H9 (cell line): ENCODE measurements at regions not wholly inside any gene's neighbourhood (a gene's known extent, or its start where the extent isn't known, plus 50 kb on each side); places are given as distances from the start of the nearest gene placed in this dataset.

Experiments used
- DNase-seq: peaks from one replicate; pipeline ENCODE4 v3.0.0-alpha.2; 2017
- H2AFZ ChIP-seq: one replicate; pipeline ENCODE4 v1.6.1; 2013; ENCODE audit warnings: mild to moderate bottlenecking, low read length, control low read depth, moderate library complexity
- H2AK5ac ChIP-seq: 2 replicates; pipeline ENCODE4 v1.6.1; 2013; ENCODE audit warnings: low read length, control low read depth, mixed read lengths; ENCODE audit not compliant: insufficient read length
- H2BK120ac ChIP-seq: one replicate; pipeline ENCODE4 v1.6.1; 2013; ENCODE audit warnings: low read depth, mild to moderate bottlenecking, low read length, control low read depth, inconsistent platforms; ENCODE audit not compliant: poor library complexity, severe bottlenecking
- H2BK12ac ChIP-seq: 2 replicates; pipeline ENCODE4 v1.6.1; 2013; ENCODE audit warnings: low read length, control low read depth, mixed read lengths, low read depth; ENCODE audit not compliant: insufficient read length
- H2BK15ac ChIP-seq: 2 replicates; pipeline ENCODE4 v1.6.1; 2013; ENCODE audit warnings: low read depth, low read length, control low read depth
- H2BK20ac ChIP-seq: one replicate; pipeline ENCODE4 v1.6.1; 2013; ENCODE audit warnings: low read depth, mild to moderate bottlenecking, low read length, control low read depth, inconsistent platforms; ENCODE audit not compliant: poor library complexity, severe bottlenecking
- H2BK5ac ChIP-seq: 2 replicates; pipeline ENCODE4 v1.6.1; 2013; ENCODE audit warnings: low read length, control low read depth, mixed read lengths; ENCODE audit not compliant: insufficient read length
- H3K14ac ChIP-seq: 2 replicates; pipeline ENCODE4 v1.6.1; 2013; ENCODE audit warnings: low read length, control low read depth; ENCODE audit not compliant: insufficient read depth
- H3K18ac ChIP-seq: 2 replicates; pipeline ENCODE4 v1.6.1; 2013; ENCODE audit warnings: low read depth, mild to moderate bottlenecking, mixed read lengths, low read length, control low read depth; ENCODE audit not compliant: insufficient read length
- H3K23ac ChIP-seq: 2 replicates; pipeline ENCODE4 v1.6.1; 2013; ENCODE audit warnings: low read length, control low read depth, mixed read lengths, low read depth; ENCODE audit not compliant: insufficient read length
- H3K23me2 ChIP-seq: 2 replicates; pipeline ENCODE4 v1.6.1; 2013; ENCODE audit warnings: low read depth, mild to moderate bottlenecking, mixed read lengths, low read length, control low read depth; ENCODE audit not compliant: insufficient read length, poor library complexity, severe bottlenecking
- H3K27ac ChIP-seq: 2 replicates; pipeline ENCODE4 v1.5.1; 2013; ENCODE audit warnings: low read length, control low read depth, mixed read lengths, low read depth; ENCODE audit not compliant: insufficient read length
- H3K27me3 ChIP-seq: 2 replicates; pipeline ENCODE4 v1.6.1; 2013; ENCODE audit warnings: low read length, control low read depth, inconsistent platforms; ENCODE audit not compliant: insufficient read depth
- H3K4ac ChIP-seq: 2 replicates; pipeline ENCODE4 v1.6.1; 2013; ENCODE audit warnings: low read depth, mild to moderate bottlenecking, control low read depth, inconsistent platforms, low read length, moderate library complexity
- H3K4me1 ChIP-seq: 2 replicates; pipeline ENCODE4 v1.6.1; 2013; ENCODE audit warnings: low read length, control low read depth, inconsistent platforms; ENCODE audit not compliant: insufficient read depth
- H3K4me2 ChIP-seq: 2 replicates; pipeline ENCODE4 v1.6.1; 2013; ENCODE audit warnings: low read length, control low read depth, mixed read lengths; ENCODE audit not compliant: insufficient read length, insufficient read depth
- H3K56ac ChIP-seq: 2 replicates; pipeline ENCODE4 v1.6.1; 2013; ENCODE audit warnings: low read depth, mild to moderate bottlenecking, mixed read lengths, low read length, control low read depth; ENCODE audit not compliant: insufficient read length
- H3K79me1 ChIP-seq: 2 replicates; pipeline ENCODE4 v1.6.1; 2013; ENCODE audit warnings: low read depth, mild to moderate bottlenecking, moderate library complexity, low read length, control low read depth, inconsistent platforms; ENCODE audit not compliant: insufficient read depth, poor library complexity, severe bottlenecking
- H3K79me2 ChIP-seq: 2 replicates; pipeline ENCODE4 v1.6.1; 2013; ENCODE audit warnings: low read length, control low read depth, inconsistent platforms; ENCODE audit not compliant: insufficient read depth
- H3K9ac ChIP-seq: 2 replicates; pipeline ENCODE4 v1.6.1; 2013; ENCODE audit warnings: low read length, control low read depth, mixed read lengths; ENCODE audit not compliant: insufficient read length; ENCODE audit errors: extremely low read depth
- H3K9me3 ChIP-seq: one replicate; pipeline ENCODE4 v1.6.1; 2013; ENCODE audit warnings: low read depth, low read length, inconsistent platforms; ENCODE audit not compliant: control insufficient read depth
- H3T11ph ChIP-seq: one replicate; pipeline ENCODE4 v1.6.1; 2013; ENCODE audit warnings: mild to moderate bottlenecking, low read length, control low read depth, inconsistent platforms
- H4K20me1 ChIP-seq: one replicate; pipeline ENCODE4 v1.6.1; 2013; ENCODE audit not compliant: control insufficient read depth, insufficient read length, insufficient read depth
- H4K5ac ChIP-seq: 2 replicates; pipeline ENCODE4 v1.6.1; 2013; ENCODE audit warnings: low read depth, mild to moderate bottlenecking, mixed read lengths, low read length, control low read depth; ENCODE audit not compliant: insufficient read length
- H4K8ac ChIP-seq: replicated peaks from 2 replicates; pipeline ENCODE4 v1.6.1; 2013; ENCODE audit warnings: low read length, control low read depth, mixed read lengths, low read depth; ENCODE audit not compliant: insufficient read length
- H4K91ac ChIP-seq: 2 replicates; pipeline ENCODE4 v1.6.1; 2013; ENCODE audit warnings: low read depth, mild to moderate bottlenecking, moderate library complexity, mixed read lengths, low read length, control low read depth; ENCODE audit not compliant: insufficient read length
- H3K27ac Mint-ChIP-seq, 3 experiments: 2 replicates in 2 of 3; 3 replicates in 1 of 3; pipeline ENCODE4 v1.8.0; 2020 to 2021; ENCODE audit warnings: mixed read lengths in 3 of 3, mild to moderate bottlenecking in 1 of 3, moderate library complexity in 1 of 3
- H3K27me3 Mint-ChIP-seq: 2 replicates; pipeline ENCODE4 v1.8.0; 2021; ENCODE audit warnings: low read depth, mild to moderate bottlenecking, moderate library complexity, mixed read lengths
- H3K36me3 Mint-ChIP-seq, 3 experiments: 2 replicates in 2 of 3; 3 replicates in 1 of 3; pipeline ENCODE4 v1.8.0; 2020 to 2021; ENCODE audit warnings: low read depth in 3 of 3, mixed read lengths in 3 of 3; ENCODE audit not compliant: insufficient read depth in 1 of 3
- H3K4me1 Mint-ChIP-seq, 2 experiments: 2 replicates each; pipeline ENCODE4 v1.8.0; 2020; ENCODE audit warnings: mixed read lengths in 2 of 2
- H3K4me3 Mint-ChIP-seq, 2 experiments: 2 replicates in 1 of 2; 3 replicates in 1 of 2; pipeline ENCODE4 v1.8.0; 2020 to 2021; ENCODE audit warnings: mild to moderate bottlenecking in 2 of 2, mixed read lengths in 2 of 2, moderate library complexity in 1 of 2
- H3K9me3 Mint-ChIP-seq, 2 experiments: 2 replicates in 1 of 2; 3 replicates in 1 of 2; pipeline ENCODE4 v1.8.0; 2020; ENCODE audit warnings: mild to moderate bottlenecking in 2 of 2, mixed read lengths in 2 of 2, moderate library complexity in 1 of 2
- WGBS: extraction: QIAGEN DNeasy Blood & Tissue Kit; methylation state at CpG from one replicate; pipeline ENCODE4 v1.1.7; 2013; ENCODE audit warnings: missing lambda C conversion rate, low lambda C conversion rate, mixed read lengths; ENCODE audit not compliant: insufficient read length; ENCODE audit errors: extremely low coverage; 5-methylcytosine and 5-hydroxymethylcytosine counted together
- TF ChIP-seq, protein P1 (sequence below): fragments of 200-600 bp; sonication (generic); conservative IDR thresholded peaks from 3 replicates; pipeline ENCODE4 v1.8.0; 2021; ENCODE audit warnings: antibody characterized with exemption, mild to moderate bottlenecking

DNA sequence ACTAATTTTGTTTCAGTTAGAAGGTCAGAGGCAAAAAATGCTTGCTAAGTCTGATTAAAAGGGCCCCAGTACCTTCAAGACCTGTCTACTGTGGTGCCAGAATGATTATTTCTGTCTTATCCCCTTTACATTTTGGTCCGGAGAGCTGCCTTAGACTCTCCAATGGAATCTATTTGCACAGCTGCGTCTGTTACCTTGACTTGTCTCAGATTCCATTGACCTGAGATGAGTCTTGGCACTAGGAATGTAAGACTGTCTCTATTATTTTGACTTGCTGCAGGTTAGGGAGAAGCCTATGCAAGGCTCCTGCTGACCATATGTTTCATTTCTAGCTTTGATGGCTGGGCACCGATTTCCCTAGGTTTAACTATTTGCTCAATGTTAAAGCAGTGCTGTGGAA lies 457.6 kb downstream of the KCTD8 start:
- H3K4me2 ChIP-seq: no peak overlapping the region
- Mint-ChIP-seq H3K36me3 (peaks cover 0 to 12% (median 0%) of the 10 kb centered on the region in 3 experiments; a peak in 2 of 7 replicates), H3K4me1 (peaks cover 32 to 34% of the 10 kb centered on the region in 2 experiments), H3K9me3 (peaks cover 0 to 2% of the 10 kb centered on the region in 2 experiments; a peak in 1 of 5 replicates), H3K27me3 (no peaks in the 10 kb centered on the region), H3K27ac (no peak overlapping the region), H3K4me3 (no peak overlapping the region)
- H3K9me3 ChIP-seq: no peaks in the 10 kb centered on the region
- TF ChIP-seq, protein P1, sequence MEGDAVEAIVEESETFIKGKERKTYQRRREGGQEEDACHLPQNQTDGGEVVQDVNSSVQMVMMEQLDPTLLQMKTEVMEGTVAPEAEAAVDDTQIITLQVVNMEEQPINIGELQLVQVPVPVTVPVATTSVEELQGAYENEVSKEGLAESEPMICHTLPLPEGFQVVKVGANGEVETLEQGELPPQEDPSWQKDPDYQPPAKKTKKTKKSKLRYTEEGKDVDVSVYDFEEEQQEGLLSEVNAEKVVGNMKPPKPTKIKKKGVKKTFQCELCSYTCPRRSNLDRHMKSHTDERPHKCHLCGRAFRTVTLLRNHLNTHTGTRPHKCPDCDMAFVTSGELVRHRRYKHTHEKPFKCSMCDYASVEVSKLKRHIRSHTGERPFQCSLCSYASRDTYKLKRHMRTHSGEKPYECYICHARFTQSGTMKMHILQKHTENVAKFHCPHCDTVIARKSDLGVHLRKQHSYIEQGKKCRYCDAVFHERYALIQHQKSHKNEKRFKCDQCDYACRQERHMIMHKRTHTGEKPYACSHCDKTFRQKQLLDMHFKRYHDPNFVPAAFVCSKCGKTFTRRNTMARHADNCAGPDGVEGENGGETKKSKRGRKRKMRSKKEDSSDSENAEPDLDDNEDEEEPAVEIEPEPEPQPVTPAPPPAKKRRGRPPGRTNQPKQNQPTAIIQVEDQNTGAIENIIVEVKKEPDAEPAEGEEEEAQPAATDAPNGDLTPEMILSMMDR: no peak
- no peaks in the 10 kb centered on the region for H3K23me2 ChIP-seq
- H4K8ac ChIP-seq: no peak overlapping the region
- H3K18ac ChIP-seq: no peak overlapping the region
- no peak overlapping the region for H4K5ac ChIP-seq
- H3K56ac ChIP-seq: no peak overlapping the region
- H3K4me1 ChIP-seq: no peaks in the 10 kb centered on the region
- H3K79me1 ChIP-seq: no peaks in the 10 kb centered on the region
- no peak overlapping the region for H2BK15ac ChIP-seq
- no peaks in the 10 kb centered on the region for H3K27me3 ChIP-seq
- H2BK12ac ChIP-seq: no peak overlapping the region
- H4K91ac ChIP-seq: no peak overlapping the region
- DNase-seq: no peak
- H2AK5ac ChIP-seq: no peak overlapping the region
- H3K79me2 ChIP-seq: no peaks in the 10 kb centered on the region
- no peak overlapping the region for H2BK120ac ChIP-seq
- no peak overlapping the region for H2BK20ac ChIP-seq
- H3K9ac ChIP-seq: no peak overlapping the region
- no peak overlapping the region for H3K14ac ChIP-seq
- no peak overlapping the region for H2AFZ ChIP-seq
- H4K20me1 ChIP-seq: no peaks in the 10 kb centered on the region
- H2BK5ac ChIP-seq: no peak overlapping the region
- no peak overlapping the region for H3K23ac ChIP-seq
- H3T11ph ChIP-seq: no peak overlapping the region
- H3K4ac ChIP-seq: no peak overlapping the region
- H3K27ac ChIP-seq: no peak overlapping the region
- WGBS: no CpG with 5 or more reads among the region's 3 CpGs
